Spleen (tissue), 7 donors: ENCODE measurements at regions not wholly inside any gene's neighbourhood (a gene's known extent, or its start where the extent isn't known, plus 50 kb on each side); places are given as distances from the start of the nearest gene placed in this dataset.

Source experiments
- POLR2A ChIP-seq, 3 donors: fragments of 450-650 bp; IDR thresholded peaks; one replicate each; pipeline ENCODE4 v1.5.1; 2017; ENCODE audit warnings: antibody characterized with exemption in 3 of 3, mild to moderate bottlenecking in 1 of 3
- POLR2AphosphoS5 ChIP-seq, 3 donors: sonication (generic); formaldehyde crosslinking; IDR thresholded peaks; one replicate each; pipeline ENCODE4 v1.5.1; 2017; ENCODE audit warnings: antibody characterized with exemption in 3 of 3
- TF ChIP-seq, protein P1 (sequence below), 11 experiments: fragments of 200-600 bp in 7 of 11; fragments of 450-650 bp in 4 of 11; sonication (generic) in 4 of 11; IDR thresholded peaks in 8 of 11; conservative IDR thresholded peaks in 3 of 11; 1 replicate in 7 of 11; 2 replicates in 4 of 11; pipeline versions ENCODE4 v1.4.0 to v1.8.0; 2016 to 2021; ENCODE audit warnings: antibody characterized with exemption in 11 of 11, inconsistent platforms in 4 of 11, mild to moderate bottlenecking in 1 of 11
- donor health status: DM: no; HTN: no; CAD: no; lungs with moderate emphysema.
- donor health status: DM: no; HTN: no; CAD: no.
- donor health status: DM: no; HTN: no; CAD: no.

GRCh38 chr6:88311561-88311960 lies 145.4 kb upstream of the CNR1 start:
- TF ChIP-seq, protein P1, sequence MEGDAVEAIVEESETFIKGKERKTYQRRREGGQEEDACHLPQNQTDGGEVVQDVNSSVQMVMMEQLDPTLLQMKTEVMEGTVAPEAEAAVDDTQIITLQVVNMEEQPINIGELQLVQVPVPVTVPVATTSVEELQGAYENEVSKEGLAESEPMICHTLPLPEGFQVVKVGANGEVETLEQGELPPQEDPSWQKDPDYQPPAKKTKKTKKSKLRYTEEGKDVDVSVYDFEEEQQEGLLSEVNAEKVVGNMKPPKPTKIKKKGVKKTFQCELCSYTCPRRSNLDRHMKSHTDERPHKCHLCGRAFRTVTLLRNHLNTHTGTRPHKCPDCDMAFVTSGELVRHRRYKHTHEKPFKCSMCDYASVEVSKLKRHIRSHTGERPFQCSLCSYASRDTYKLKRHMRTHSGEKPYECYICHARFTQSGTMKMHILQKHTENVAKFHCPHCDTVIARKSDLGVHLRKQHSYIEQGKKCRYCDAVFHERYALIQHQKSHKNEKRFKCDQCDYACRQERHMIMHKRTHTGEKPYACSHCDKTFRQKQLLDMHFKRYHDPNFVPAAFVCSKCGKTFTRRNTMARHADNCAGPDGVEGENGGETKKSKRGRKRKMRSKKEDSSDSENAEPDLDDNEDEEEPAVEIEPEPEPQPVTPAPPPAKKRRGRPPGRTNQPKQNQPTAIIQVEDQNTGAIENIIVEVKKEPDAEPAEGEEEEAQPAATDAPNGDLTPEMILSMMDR (IDR thresholded peaks at IDR 0.05 in 8 of 11, conservative IDR thresholded peaks at IDR 0.05 in 3 of 11) = no peak
- no peak for TF ChIP-seq POLR2A (IDR thresholded peaks at IDR 0.05)
- TF ChIP-seq POLR2AphosphoS5 (IDR thresholded peaks at IDR 0.05) = no peak
